HG03442 (cell line): ENCODE measurements at regions not wholly inside any gene's neighbourhood (a gene's known extent, or its start where the extent isn't known, plus 50 kb on each side); places are given as distances from the start of the nearest gene placed in this dataset.
"Not testable (repeated sequence)": the region's sequence is repeated elsewhere in the genome, so short reads cannot be mapped to it uniquely, and the experiment has no call there.

ENCODE experiments used
- ATAC-seq: cut with Tn5 transposase; IDR thresholded peaks from one replicate; pipeline ENCODE4 v1.9.1; 2021; ENCODE audit warnings: mild to moderate bottlenecking, moderate library complexity; ENCODE audit not compliant: unreplicated experiment

GRCh38 chr16:18263046-18263445 lies 73.5 kb downstream of the NPIPA8 start:
- ATAC-seq: not testable (repeated sequence)

GRCh38 chr16:18261848-18262247 lies 74.7 kb downstream of the NPIPA8 start:
- not testable (repeated sequence) for ATAC-seq

GRCh38 chr16:18259496-18260176 lies 76.9 kb downstream of the NPIPA8 start:
- not testable (repeated sequence) for ATAC-seq

- not testable (repeated sequence) for ATAC-seq
Measured at GRCh38 chr16:18252943-18253342, 83.6 kb downstream of the NPIPA8 start.

GRCh38 chr16:18230505-18230904 lies 106.0 kb downstream of the NPIPA8 start:
- not testable (repeated sequence) for ATAC-seq

- ATAC-seq: not testable (repeated sequence)
Measured at GRCh38 chr16:18222054-18223009, 114.2 kb downstream of the NPIPA8 start.

- not testable (repeated sequence) for ATAC-seq
Measured at GRCh38 chr16:18217741-18218140, 118.8 kb downstream of the NPIPA8 start.

GRCh38 chr16:18216814-18217213 lies 119.7 kb downstream of the NPIPA8 start:
- ATAC-seq: not testable (repeated sequence)

GRCh38 chr16:18213810-18214209 lies 122.7 kb downstream of the NPIPA8 start:
- ATAC-seq: not testable (repeated sequence)

GRCh38 chr16:18211505-18211904 lies 125.0 kb downstream of the NPIPA8 start:
- ATAC-seq: not testable (repeated sequence)

- ATAC-seq: not testable (repeated sequence)
Measured at GRCh38 chr16:18204786-18205185, 131.8 kb downstream of the NPIPA8 start.

GRCh38 chr16:18204309-18204708 lies 132.2 kb downstream of the NPIPA8 start:
- ATAC-seq: not testable (repeated sequence)

GRCh38 chr16:18201511-18201910 lies 135.0 kb downstream of the NPIPA8 start:
- not testable (repeated sequence) for ATAC-seq

- ATAC-seq: not testable (repeated sequence)
Measured at GRCh38 chr16:18192389-18192788, 144.1 kb downstream of the NPIPA8 start.

- not testable (repeated sequence) for ATAC-seq
Measured at GRCh38 chr16:18190179-18190578, 146.4 kb downstream of the NPIPA8 start.

GRCh38 chr16:18184755-18185154 lies 151.8 kb downstream of the NPIPA8 start:
- ATAC-seq: not testable (repeated sequence)

- not testable (repeated sequence) for ATAC-seq
Measured at GRCh38 chr16:18181028-18181427, 155.5 kb downstream of the NPIPA8 start.

- not testable (repeated sequence) for ATAC-seq
Measured at GRCh38 chr16:18173945-18174497, 162.5 kb downstream of the NPIPA8 start.

- not testable (repeated sequence) for ATAC-seq
Measured at GRCh38 chr16:18162293-18162692, 174.2 kb downstream of the NPIPA8 start.

GRCh38 chr16:18161224-18161623 lies 175.3 kb downstream of the NPIPA8 start:
- ATAC-seq: not testable (repeated sequence)

GRCh38 chr16:18159185-18159584 lies 177.4 kb downstream of the NPIPA8 start:
- ATAC-seq: not testable (repeated sequence)
